GM19035 (cell line): ENCODE measurements at regions not wholly inside any gene's neighbourhood (a gene's known extent, or its start where the extent isn't known, plus 50 kb on each side); places are given as distances from the start of the nearest gene placed in this dataset.
A peak's percentile ranks its signal among the peaks of the same experiment; 100 is the strongest.
"Not testable (repeated sequence)": the region's sequence is repeated elsewhere in the genome, so short reads cannot be mapped to it uniquely, and the experiment has no call there.

Experiments used
- ATAC-seq: cut with Tn5 transposase; IDR thresholded peaks from one replicate; pipeline ENCODE4 v1.9.1; 2021; ENCODE audit not compliant: unreplicated experiment

GRCh38 chr3:153958635-153959595 is 162.3 kb upstream of the ARHGEF26 start:
- no peak for ATAC-seq

GRCh38 chr3:153960458-153961074 is 160.6 kb upstream of the ARHGEF26 start:
- no peak for ATAC-seq

- ATAC-seq: no peak
Observed at GRCh38 chr3:153961494-153961893, 159.7 kb upstream of the ARHGEF26 start.

GRCh38 chr3:153963012-153963411 is 158.2 kb upstream of the ARHGEF26 start:
- ATAC-seq: no peak

GRCh38 chr3:153967260-153967659 is 153.9 kb upstream of the ARHGEF26 start:
- no peak for ATAC-seq

- no peak for ATAC-seq
Observed at GRCh38 chr3:153970047-153970446, 151.1 kb upstream of the ARHGEF26 start.

- no peak for ATAC-seq
Observed at GRCh38 chr3:153970741-153971347, 150.3 kb upstream of the ARHGEF26 start.

- peak; percentile 61 for ATAC-seq
Observed at GRCh38 chr3:153972862-153973261, 148.3 kb upstream of the ARHGEF26 start.

GRCh38 chr3:153973722-153974265 is 147.4 kb upstream of the ARHGEF26 start:
- ATAC-seq: peak; percentile 54

- no peak for ATAC-seq
Observed at GRCh38 chr3:153974614-153975013, 146.6 kb upstream of the ARHGEF26 start.

- no peak for ATAC-seq
Observed at GRCh38 chr3:153976891-153977554, 144.2 kb upstream of the ARHGEF26 start.

GRCh38 chr3:153978006-153978405 is 143.2 kb upstream of the ARHGEF26 start:
- no peak for ATAC-seq

- ATAC-seq: no peak
Observed at GRCh38 chr3:153979418-153980251, 141.6 kb upstream of the ARHGEF26 start.

GRCh38 chr3:153980252-153980590 is 141.0 kb upstream of the ARHGEF26 start:
- no peak for ATAC-seq

GRCh38 chr3:153997364-153997763 is 123.8 kb upstream of the ARHGEF26 start:
- not testable (repeated sequence) for ATAC-seq

GRCh38 chr3:154003649-154004048 is 117.5 kb upstream of the ARHGEF26 start:
- ATAC-seq: no peak

- no peak for ATAC-seq
Observed at GRCh38 chr3:154011036-154011435, 110.2 kb upstream of the ARHGEF26 start.

GRCh38 chr3:154013736-154014135 is 107.5 kb upstream of the ARHGEF26 start:
- ATAC-seq: no peak

- no peak for ATAC-seq
Observed at GRCh38 chr3:154015307-154015706, 105.9 kb upstream of the ARHGEF26 start.

GRCh38 chr3:154018100-154018696 is 103.0 kb upstream of the ARHGEF26 start:
- ATAC-seq: peak; percentile 85
